Cardiac muscle cell (in vitro differentiated cells and primary cell): ENCODE measurements at regions not wholly inside any gene's neighbourhood (a gene's known extent, or its start where the extent isn't known, plus 50 kb on each side); places are given as distances from the start of the nearest gene placed in this dataset.
A peak's percentile ranks its signal among the peaks of the same experiment; 100 is the strongest.

Experiments used
- DNase-seq, 2 donors: peaks; one replicate each; pipeline versions ENCODE4 v3.0.0 to v3.0.0-alpha.2; 2010 to 2017; ENCODE audit warnings: low read depth in 1 of 2, low spot score in 1 of 2
- H3K27ac ChIP-seq: fragments of 200-600 bp; sonication (generic); 2 replicates; pipeline ENCODE4 v1.5.1; 2016
- H3K27me3 ChIP-seq: fragments of 200-600 bp; sonication (generic); 2 replicates; pipeline ENCODE4 v1.6.0; 2016; ENCODE audit warnings: control low read depth
- H3K36me3 ChIP-seq: fragments of 200-600 bp; sonication (generic); 2 replicates; pipeline ENCODE4 v1.5.1; 2016; ENCODE audit warnings: control low read depth
- H3K4me1 ChIP-seq: fragments of 200-600 bp; sonication (generic); 2 replicates; pipeline ENCODE4 v1.8.1; 2017; ENCODE audit warnings: low read depth, mild to moderate bottlenecking, mixed run types
- H3K4me3 ChIP-seq: fragments of 200-600 bp; sonication (generic); 2 replicates; pipeline ENCODE4 v1.5.1; 2016; ENCODE audit warnings: mild to moderate bottlenecking
- H3K9me3 ChIP-seq: fragments of 200-600 bp; sonication (generic); 2 replicates; pipeline ENCODE4 v1.5.1; 2017; ENCODE audit warnings: low read depth, mild to moderate bottlenecking, control low read depth
- TF ChIP-seq, protein P1 (sequence below): IDR thresholded peaks from 2 replicates; pipeline ENCODE4 v1.5.1; 2012; ENCODE audit warnings: low read depth, mild to moderate bottlenecking, low read length

DNA sequence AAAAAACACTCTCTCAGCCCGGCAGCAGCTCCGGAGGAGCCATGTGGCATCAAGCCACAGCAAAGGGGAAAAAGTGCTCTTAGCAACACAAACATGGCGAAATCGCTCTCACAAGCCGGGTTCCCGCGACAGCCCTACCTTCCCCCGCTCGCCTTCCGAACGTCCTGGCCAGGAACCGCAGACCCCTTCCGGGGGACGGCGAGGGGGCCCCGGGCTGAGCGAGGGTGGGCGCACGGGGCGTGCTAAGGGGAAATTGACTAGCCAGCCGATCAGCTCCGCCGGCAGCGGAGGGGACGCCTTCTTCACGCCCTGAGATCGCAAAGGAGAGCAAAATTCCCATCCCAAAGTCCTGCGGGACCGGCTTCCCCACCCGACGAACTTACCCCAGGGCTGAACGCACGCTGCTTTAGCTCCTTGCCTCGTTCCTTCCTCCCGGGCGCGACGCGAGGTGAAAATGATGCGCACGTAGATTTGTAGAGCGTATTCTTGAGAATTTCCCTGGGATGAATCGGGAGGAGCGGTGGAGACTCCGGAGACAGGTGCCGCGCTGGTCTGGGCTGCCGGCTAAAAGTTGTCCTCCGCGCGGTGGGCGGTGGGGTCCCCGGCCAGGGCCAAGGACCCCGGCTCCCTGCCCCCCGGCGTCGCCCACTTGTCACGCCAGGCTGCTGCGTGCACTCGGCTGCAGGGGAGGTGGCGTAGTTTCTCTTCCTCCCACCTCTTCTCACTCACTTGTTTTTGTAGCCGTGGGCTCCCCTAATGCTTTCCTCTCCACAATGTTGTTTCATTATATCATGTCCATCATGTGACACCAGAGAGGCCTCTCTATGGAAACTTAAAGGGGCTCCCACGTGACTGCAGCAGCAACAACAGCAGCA lies 220.1 kb upstream of the MKLN1 start:
- peak overlapping the region; percentile 85 for H3K4me3 ChIP-seq
- H3K9me3 ChIP-seq = no peaks in the 10 kb centered on the region
- no peak overlapping the region for H3K27ac ChIP-seq
- H3K4me1 ChIP-seq = no peaks in the 10 kb centered on the region
- TF ChIP-seq, protein P1, sequence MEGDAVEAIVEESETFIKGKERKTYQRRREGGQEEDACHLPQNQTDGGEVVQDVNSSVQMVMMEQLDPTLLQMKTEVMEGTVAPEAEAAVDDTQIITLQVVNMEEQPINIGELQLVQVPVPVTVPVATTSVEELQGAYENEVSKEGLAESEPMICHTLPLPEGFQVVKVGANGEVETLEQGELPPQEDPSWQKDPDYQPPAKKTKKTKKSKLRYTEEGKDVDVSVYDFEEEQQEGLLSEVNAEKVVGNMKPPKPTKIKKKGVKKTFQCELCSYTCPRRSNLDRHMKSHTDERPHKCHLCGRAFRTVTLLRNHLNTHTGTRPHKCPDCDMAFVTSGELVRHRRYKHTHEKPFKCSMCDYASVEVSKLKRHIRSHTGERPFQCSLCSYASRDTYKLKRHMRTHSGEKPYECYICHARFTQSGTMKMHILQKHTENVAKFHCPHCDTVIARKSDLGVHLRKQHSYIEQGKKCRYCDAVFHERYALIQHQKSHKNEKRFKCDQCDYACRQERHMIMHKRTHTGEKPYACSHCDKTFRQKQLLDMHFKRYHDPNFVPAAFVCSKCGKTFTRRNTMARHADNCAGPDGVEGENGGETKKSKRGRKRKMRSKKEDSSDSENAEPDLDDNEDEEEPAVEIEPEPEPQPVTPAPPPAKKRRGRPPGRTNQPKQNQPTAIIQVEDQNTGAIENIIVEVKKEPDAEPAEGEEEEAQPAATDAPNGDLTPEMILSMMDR = no peak
- peaks cover 63% of the 10 kb centered on the region for H3K27me3 ChIP-seq
- no peaks in the 10 kb centered on the region for H3K36me3 ChIP-seq
- peak; percentile 52 to 88 for DNase-seq

DNA sequence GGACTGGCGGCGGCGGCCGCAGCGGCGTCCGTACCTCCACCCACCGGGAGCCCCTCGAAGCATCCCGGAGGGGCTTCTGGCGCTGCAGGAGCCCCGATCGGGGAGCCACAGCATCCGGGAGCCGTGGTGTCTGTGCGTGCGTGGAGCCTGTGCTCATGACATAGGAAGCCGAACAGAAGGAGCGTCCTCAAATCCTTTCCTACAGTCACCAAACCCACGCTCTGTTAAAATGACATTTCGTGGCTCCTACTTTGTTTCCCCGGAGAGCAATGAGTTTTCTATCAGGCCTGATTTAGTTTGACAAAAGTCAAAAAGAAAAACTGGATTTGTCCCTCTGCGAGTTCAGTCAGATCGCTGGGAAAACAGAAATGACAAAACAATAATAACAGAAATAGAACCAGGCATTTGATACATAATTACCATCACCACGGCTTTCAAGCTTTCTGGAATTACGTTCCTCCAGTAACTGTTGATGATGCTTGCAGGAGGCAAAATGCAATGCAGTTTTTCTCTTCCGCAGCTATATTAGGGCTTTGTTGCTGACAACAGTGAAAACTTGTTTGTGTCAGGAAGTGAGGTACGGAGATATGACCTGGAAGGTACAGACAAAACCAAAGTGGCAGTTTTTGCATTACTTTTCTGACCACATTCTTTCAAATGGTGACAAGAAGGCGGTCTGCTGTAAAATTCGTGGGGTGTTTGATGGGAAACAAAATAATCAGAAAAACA lies 219.3 kb upstream of the MKLN1 start:
- TF ChIP-seq, protein P1 = no peak
- Histone ChIP-seq H3K27ac (no peak overlapping the region), H3K4me1 (no peaks in the 10 kb centered on the region), H3K36me3 (no peaks in the 10 kb centered on the region), H3K9me3 (no peaks in the 10 kb centered on the region), H3K27me3 (peaks cover 67% of the 10 kb centered on the region), H3K4me3 (peak overlapping the region; percentile 85)
- DNase-seq = peak in 1 of 2 donors; percentile 53

DNA sequence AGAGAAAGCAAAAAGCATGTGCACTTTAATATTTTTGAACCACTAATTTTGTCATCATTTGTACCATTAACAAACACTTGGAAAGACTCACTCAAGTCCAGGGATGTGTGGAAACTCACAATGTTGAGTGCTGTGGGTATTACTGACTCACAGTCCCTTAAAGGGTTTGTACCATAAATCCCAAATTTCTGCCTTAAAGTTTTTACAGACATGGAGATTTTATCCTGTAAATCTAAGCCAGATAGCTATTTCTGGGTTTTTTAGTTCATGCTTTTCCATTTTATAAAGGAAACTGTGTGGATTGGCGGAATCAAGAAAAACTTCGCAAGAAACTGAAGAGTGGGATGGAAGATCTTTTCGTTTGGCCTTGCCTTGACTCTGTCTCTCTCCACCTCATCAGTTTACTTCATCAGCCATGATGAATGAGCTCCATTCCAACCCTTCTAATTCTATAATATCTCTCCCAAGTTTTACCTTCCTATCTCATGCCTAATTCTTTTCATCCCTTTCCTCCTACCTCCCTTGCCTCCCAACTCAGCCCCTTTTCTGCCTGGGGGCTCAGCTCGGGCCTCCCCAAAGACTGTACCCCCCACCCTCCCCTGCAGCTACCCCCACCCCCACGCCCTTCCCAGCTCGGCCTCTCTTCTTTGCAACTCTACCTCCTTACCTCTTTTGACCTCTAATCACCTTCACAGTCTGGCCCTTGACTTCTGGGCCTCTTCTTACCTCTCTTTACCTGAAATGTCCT lies 218.5 kb upstream of the MKLN1 start:
- peak in 1 of 2 donors; percentile 50 for DNase-seq
- Histone ChIP-seq H3K4me1 (no peaks in the 10 kb centered on the region), H3K9me3 (no peaks in the 10 kb centered on the region), H3K27ac (no peak overlapping the region), H3K36me3 (no peaks in the 10 kb centered on the region), H3K27me3 (peaks cover 63% of the 10 kb centered on the region), H3K4me3 (peak overlapping the region; percentile 24)
- TF ChIP-seq, protein P1 = no peak

DNA sequence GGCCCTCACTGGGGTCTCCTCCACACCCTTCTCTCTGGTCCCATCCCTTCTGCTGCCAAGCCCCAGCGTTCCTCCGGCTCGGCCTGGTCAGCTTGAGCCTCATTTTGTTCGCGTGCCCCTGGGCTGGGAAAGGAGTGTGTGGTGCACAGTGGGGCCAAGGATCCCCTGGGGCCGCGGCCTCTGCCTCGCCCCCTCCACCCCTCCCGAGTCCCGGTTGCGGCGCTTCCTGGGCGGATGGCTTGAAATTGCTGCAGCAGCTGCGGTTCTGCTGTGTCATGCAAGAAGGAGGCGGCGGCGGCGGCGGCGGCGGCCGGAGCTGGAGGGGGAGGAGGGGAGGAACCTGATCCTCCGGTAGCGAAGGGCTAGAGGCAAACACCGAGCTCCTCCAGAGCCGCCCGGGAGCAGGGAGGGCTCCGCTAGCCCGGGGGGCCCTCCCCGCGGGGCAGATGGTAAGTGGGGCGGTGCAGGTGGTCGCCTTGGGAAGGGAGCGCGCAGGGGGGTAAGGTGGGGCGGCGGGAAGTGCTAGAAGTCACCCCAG lies 217.8 kb upstream of the MKLN1 start:
- H3K9me3 ChIP-seq = no peaks in the 10 kb centered on the region
- no peaks in the 10 kb centered on the region for H3K36me3 ChIP-seq
- H3K27me3 ChIP-seq = peaks cover 61% of the 10 kb centered on the region
- H3K27ac ChIP-seq = no peak overlapping the region
- H3K4me1 ChIP-seq = no peaks in the 10 kb centered on the region
- DNase-seq = peak; percentile 79 to 93
- TF ChIP-seq, protein P1 = no peak
- peak overlapping the region; percentile 24 for H3K4me3 ChIP-seq
